ENCODE measurements at regions not wholly inside any gene's neighbourhood (a gene's known extent, or its start where the extent isn't known, plus 50 kb on each side); places are given as distances from the start of the nearest gene placed in this dataset.
A peak's percentile ranks its signal among the peaks of the same experiment; 100 is the strongest.
"Not testable (repeated sequence)": the region's sequence is repeated elsewhere in the genome, so short reads cannot be mapped to it uniquely, and the experiment has no call there.

GRCh38 chr20:52098186-52098585 is 93.4 kb downstream of the ZFP64 start:
- DNase-seq = no peak

- DNase-seq = no peak
Observed at GRCh38 chr20:52096117-52096516, 95.5 kb downstream of the ZFP64 start.

- DNase-seq = no peak
Observed at GRCh38 chr20:52094693-52095092, 96.9 kb downstream of the ZFP64 start.

- DNase-seq = no peak
Observed at GRCh38 chr20:52093575-52093974, 98.0 kb downstream of the ZFP64 start.

GRCh38 chr20:52090035-52090434 is 101.5 kb downstream of the ZFP64 start:
- no peak for DNase-seq

GRCh38 chr20:52087471-52087870 is 104.1 kb downstream of the ZFP64 start:
- no peak for DNase-seq

- no peak for DNase-seq
Observed at GRCh38 chr20:52086878-52087277, 104.7 kb downstream of the ZFP64 start.

GRCh38 chr20:52084727-52085126 is 106.9 kb downstream of the ZFP64 start:
- DNase-seq = no peak

- peak in 1 of 2 experiments; percentile 68 for DNase-seq
Observed at GRCh38 chr20:52083627-52084232, 107.8 kb downstream of the ZFP64 start.

GRCh38 chr20:52082612-52083011 is 109.0 kb downstream of the ZFP64 start:
- DNase-seq = no peak

GRCh38 chr20:52081791-52082190 is 109.8 kb downstream of the ZFP64 start:
- DNase-seq = no peak

- DNase-seq = no peak
Observed at GRCh38 chr20:52081066-52081465, 110.5 kb downstream of the ZFP64 start.

- no peak for DNase-seq
Observed at GRCh38 chr20:52078289-52078688, 113.3 kb downstream of the ZFP64 start.

- DNase-seq = no peak
Observed at GRCh38 chr20:52076164-52076563, 115.4 kb downstream of the ZFP64 start.

GRCh38 chr20:52075400-52075799 is 116.2 kb downstream of the ZFP64 start:
- DNase-seq = no peak

- no peak for DNase-seq
Observed at GRCh38 chr20:52071136-52071535, 120.4 kb downstream of the ZFP64 start.

- DNase-seq = no peak
Observed at GRCh38 chr20:52064931-52065330, 126.6 kb downstream of the ZFP64 start.

- no peak for DNase-seq
Observed at GRCh38 chr20:52062452-52063209, 128.9 kb downstream of the ZFP64 start.

- DNase-seq = peak; percentile 27 to 59
Observed at GRCh38 chr20:52060794-52061714, 130.5 kb downstream of the ZFP64 start.

GRCh38 chr20:52057133-52057532 is 134.4 kb downstream of the ZFP64 start:
- DNase-seq = not testable (repeated sequence)

GRCh38 chr20:52056203-52057062 is 135.1 kb downstream of the ZFP64 start:
- no peak for DNase-seq

GRCh38 chr20:52054123-52054522 is 137.5 kb downstream of the ZFP64 start:
- DNase-seq = no peak
